NCI-H128 (cell line): ENCODE measurements at regions not wholly inside any gene's neighbourhood (a gene's known extent, or its start where the extent isn't known, plus 50 kb on each side); places are given as distances from the start of the nearest gene placed in this dataset.
"Not testable (repeated sequence)": the region's sequence is repeated elsewhere in the genome, so short reads cannot be mapped to it uniquely, and the experiment has no call there.

ENCODE experiments used
- DNase-seq: peaks from one replicate; lab custom pipeline; 2025; ENCODE audit not compliant: unreplicated experiment; lab: John Stamatoyannopoulos, UW

DNA sequence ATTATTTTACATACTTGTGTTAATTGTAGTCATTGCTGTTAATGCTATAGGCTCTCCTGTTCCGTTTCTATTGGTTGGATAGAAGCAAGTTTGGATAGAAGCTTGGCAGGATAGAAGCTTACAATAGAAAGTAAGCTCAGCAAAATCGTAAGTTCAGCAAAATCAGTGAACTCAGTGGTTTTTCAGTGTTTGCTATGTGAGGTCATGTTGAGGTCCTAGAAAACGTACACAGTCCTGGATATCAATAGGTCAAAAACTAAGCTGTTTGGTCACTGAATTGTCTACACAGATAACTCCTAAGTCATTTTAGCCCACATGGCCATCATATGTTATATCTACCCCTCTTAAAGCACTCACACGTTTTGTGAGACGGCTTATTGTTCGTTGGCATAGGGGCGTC lies 299.4 kb downstream of the MAN2A1 start:
- no peak for DNase-seq

GRCh38 chr5:109989994-109990722 lies 300.4 kb downstream of the MAN2A1 start:
- DNase-seq, result no peak

- no peak for DNase-seq
Measured at GRCh38 chr5:109990723-109991359, 301.1 kb downstream of the MAN2A1 start.

- no peak for DNase-seq
Measured at GRCh38 chr5:109992264-109992915, 302.7 kb downstream of the MAN2A1 start.

DNA sequence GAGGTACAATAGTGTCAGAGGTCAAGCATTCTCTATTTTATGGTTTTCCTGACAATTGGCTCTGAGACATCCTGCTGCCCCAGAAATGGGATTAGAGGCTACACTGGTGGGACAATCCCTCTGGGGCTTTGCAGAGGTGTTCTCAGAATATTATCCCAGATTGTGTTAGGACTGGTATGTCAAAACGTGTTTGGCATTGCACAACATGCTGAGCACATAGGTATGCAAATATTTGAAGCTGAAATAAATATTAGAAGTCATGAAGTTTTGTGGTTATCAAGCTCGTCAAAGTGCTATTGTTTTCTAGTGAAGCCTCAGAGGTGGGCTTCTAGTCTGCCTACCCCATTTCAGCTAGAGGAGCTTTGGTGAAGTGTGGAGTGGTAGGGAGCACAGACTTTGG lies 304.4 kb downstream of the MAN2A1 start:
- DNase-seq, result no peak

- no peak for DNase-seq
Measured at GRCh38 chr5:109996246-109996645, 306.5 kb downstream of the MAN2A1 start.

- no peak for DNase-seq
Measured at GRCh38 chr5:109997161-109997560, 307.4 kb downstream of the MAN2A1 start.

GRCh38 chr5:109998208-109998607 lies 308.5 kb downstream of the MAN2A1 start:
- DNase-seq, result no peak

GRCh38 chr5:109998726-109999125 lies 309.0 kb downstream of the MAN2A1 start:
- no peak for DNase-seq

DNA sequence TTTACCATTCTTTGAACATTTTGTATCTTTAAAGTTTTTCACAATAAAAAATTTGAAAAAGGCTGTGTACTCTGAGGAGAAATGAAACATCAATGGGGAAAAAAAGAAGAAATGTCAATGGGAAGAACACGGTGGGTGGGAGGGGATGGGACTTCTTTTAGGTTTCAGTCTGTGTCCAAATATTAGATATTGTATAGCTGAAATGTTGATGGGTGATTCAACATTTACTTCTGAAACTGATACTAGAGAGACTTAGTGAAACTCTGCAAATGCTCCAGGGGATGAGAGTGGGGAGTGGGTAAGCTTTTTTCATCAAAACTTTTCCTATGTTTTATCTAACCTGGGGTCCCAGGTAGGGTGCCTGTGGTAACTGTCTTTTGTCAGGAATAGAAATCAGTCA lies 311.9 kb downstream of the MAN2A1 start:
- DNase-seq, result no peak

- no peak for DNase-seq
Measured at GRCh38 chr5:110002652-110003051, 312.9 kb downstream of the MAN2A1 start.

DNA sequence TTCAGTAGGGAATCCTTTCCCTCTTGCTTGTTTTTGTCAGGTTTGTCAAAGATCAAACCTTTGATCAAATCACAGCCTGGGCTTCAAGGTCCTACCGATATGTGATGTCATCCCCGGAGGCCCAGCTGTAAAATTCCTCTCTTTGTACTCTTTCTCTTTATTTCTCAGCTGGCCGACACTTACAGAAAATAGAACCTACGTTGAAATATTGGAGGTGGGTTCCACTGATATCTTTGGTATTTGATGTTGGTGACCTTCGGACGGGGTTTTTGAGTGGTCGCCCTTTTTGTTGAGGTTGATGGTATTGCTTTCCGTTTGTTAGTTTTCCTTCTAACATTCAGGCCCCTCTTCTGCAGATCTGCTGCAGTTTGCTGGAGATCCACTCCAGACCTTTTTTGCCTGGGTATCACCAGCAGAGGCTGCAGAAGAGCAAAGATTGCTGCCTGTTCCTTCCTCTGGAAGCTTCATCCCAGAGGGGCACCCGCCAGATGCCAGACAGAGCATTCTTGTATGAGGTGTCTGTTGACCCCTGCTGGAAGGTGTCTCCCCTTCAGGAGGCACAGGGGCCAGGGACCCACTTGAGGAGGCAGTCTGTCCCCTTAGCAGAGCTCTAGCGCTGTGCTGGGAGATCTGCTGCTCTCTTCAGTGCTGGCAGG lies 316.3 kb downstream of the MAN2A1 start:
- not testable (repeated sequence) for DNase-seq

- DNase-seq, result no peak
Measured at GRCh38 chr5:110007101-110007500, 317.4 kb downstream of the MAN2A1 start.

DNA sequence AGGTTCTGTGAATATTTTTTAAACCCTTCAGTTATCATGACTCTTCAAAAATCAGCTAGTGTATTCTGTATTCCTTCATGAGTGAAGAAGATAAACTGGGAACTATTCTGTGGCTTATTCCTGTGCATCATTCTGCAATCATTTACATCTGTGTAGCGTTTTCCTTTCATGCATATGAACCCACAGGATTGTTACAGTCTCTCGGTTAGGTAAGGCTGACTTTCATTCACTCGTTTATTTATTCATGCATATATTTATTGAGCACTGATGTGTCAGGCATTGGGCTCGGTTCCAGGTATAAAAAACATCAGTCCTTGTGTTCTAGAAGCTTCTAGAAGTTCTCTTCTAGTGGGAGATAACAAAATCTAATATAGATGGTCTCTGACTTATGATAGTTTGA lies 318.4 kb downstream of the MAN2A1 start:
- no peak for DNase-seq

DNA sequence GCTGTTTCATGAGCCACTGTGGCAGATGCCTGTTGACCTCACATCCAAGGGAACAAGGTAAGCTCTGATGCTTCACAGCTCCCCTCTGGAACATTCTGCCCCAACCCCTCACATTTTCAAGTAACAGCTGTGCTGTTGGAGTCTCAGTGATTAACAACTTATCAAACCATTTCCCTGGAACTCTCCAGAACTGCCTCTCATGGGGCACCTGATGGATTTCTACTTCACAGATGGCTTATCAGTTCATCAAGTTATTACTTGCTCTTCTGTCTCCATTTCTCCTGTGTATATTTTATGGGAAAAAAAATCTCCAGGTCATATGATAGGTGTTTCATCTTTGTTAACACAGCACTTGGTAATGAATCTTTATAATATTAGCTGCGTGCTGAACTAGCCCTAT lies 322.4 kb downstream of the MAN2A1 start:
- DNase-seq, result no peak

- DNase-seq, result no peak
Measured at GRCh38 chr5:110013017-110013416, 323.3 kb downstream of the MAN2A1 start.

- no peak for DNase-seq
Measured at GRCh38 chr5:110017854-110018253, 328.1 kb downstream of the MAN2A1 start.

GRCh38 chr5:110018509-110018908 lies 328.8 kb downstream of the MAN2A1 start:
- no peak for DNase-seq

GRCh38 chr5:110019119-110019518 lies 329.4 kb downstream of the MAN2A1 start:
- DNase-seq, result no peak

- DNase-seq, result no peak
Measured at GRCh38 chr5:110019780-110020179, 330.1 kb downstream of the MAN2A1 start.

DNA sequence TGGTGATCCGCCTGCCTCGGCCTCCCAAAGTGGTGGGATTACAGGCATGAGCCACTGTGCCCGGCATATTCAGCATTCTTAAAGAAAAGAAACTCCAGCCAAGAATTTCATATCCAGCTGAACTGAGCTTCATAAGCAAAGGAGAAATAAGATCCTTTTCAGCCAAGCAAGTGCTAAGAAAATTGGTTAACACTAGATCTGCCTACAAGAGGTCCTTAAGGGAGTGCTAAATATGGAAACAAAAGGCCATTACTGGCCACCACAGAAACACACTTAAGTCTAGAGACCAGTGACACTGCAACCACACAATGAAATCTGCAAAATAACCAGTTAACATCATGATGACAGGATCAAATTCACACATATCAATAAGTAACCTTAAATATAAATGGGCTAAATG lies 331.5 kb downstream of the MAN2A1 start:
- no peak for DNase-seq

- no peak for DNase-seq
Measured at GRCh38 chr5:110025160-110025559, 335.4 kb downstream of the MAN2A1 start.
